Uterus (tissue), 3 donors: ENCODE measurements at regions not wholly inside any gene's neighbourhood (a gene's known extent, or its start where the extent isn't known, plus 50 kb on each side); places are given as distances from the start of the nearest gene placed in this dataset.

Experiments
- DNase-seq, 2 donors: peaks; one replicate each; pipeline ENCODE4 v3.0.0-alpha.2; 2019 to 2020
- H3K27ac ChIP-seq, 2 donors: fragments of 200-600 bp; sonication (generic); 1 replicate in 1 of 2; 2 replicates in 1 of 2; pipeline ENCODE4 v1.5.1; 2016 to 2018
- H3K27me3 ChIP-seq, 2 donors: fragments of 200-600 bp; sonication (generic); one replicate each; pipeline ENCODE4 v1.5.1; 2018 to 2019; ENCODE audit warnings: control low read depth in 1 of 2
- H3K36me3 ChIP-seq, 2 donors: fragments of 200-600 bp; sonication (generic); one replicate each; pipeline ENCODE4 v1.5.1; 2019; ENCODE audit warnings: control low read depth in 1 of 2
- H3K4me1 ChIP-seq, 2 donors: fragments of 200-600 bp; sonication (generic); one replicate each; pipeline ENCODE4 v1.5.1; 2018 to 2019; ENCODE audit warnings: control low read depth in 1 of 2
- H3K4me3 ChIP-seq, 2 donors: fragments of 200-600 bp; sonication (generic); 1 replicate in 1 of 2; 2 replicates in 1 of 2; pipeline ENCODE4 v1.5.1; 2018 to 2019; ENCODE audit warnings: mild to moderate bottlenecking in 1 of 2
- H3K9me3 ChIP-seq, 2 donors: fragments of 200-600 bp; sonication (generic); one replicate each; pipeline ENCODE4 v1.5.1; 2019; ENCODE audit warnings: control low read depth in 1 of 2
- POLR2A ChIP-seq, 2 donors: fragments of 450-650 bp; IDR thresholded peaks; one replicate each; pipeline ENCODE4 v1.6.1; 2016; ENCODE audit warnings: antibody characterized with exemption in 2 of 2, mild to moderate bottlenecking in 1 of 2, moderate library complexity in 1 of 2
- intact Hi-C: fragments of 100-400 bp; cut with DNase I; formaldehyde crosslinking; loops from one replicate; pipeline ENCODE4 v1.15.1; 2023; ENCODE audit warnings: low total_unique reads
- TF ChIP-seq, protein P1 (sequence below), 4 experiments: fragments of 200-600 bp in 2 of 4; fragments of 450-650 bp in 2 of 4; sonication (generic) in 2 of 4; IDR thresholded peaks; one replicate each; pipeline ENCODE4 v1.5.1; 2016 to 2019; ENCODE audit warnings: antibody characterized with exemption in 4 of 4, mild to moderate bottlenecking in 2 of 4, moderate library complexity in 1 of 4
- donor health status: DM: yes; HTN: yes; CAD: no.

GRCh38 chr14:97538749-97539410, 741.7 kb downstream of the VRK1 start:
- H3K4me1 ChIP-seq, result no peaks in the 10 kb centered on the region
- H3K4me3 ChIP-seq, result no peak overlapping the region
- no peaks in the 10 kb centered on the region for H3K36me3 ChIP-seq
- TF ChIP-seq, protein P1, sequence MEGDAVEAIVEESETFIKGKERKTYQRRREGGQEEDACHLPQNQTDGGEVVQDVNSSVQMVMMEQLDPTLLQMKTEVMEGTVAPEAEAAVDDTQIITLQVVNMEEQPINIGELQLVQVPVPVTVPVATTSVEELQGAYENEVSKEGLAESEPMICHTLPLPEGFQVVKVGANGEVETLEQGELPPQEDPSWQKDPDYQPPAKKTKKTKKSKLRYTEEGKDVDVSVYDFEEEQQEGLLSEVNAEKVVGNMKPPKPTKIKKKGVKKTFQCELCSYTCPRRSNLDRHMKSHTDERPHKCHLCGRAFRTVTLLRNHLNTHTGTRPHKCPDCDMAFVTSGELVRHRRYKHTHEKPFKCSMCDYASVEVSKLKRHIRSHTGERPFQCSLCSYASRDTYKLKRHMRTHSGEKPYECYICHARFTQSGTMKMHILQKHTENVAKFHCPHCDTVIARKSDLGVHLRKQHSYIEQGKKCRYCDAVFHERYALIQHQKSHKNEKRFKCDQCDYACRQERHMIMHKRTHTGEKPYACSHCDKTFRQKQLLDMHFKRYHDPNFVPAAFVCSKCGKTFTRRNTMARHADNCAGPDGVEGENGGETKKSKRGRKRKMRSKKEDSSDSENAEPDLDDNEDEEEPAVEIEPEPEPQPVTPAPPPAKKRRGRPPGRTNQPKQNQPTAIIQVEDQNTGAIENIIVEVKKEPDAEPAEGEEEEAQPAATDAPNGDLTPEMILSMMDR (IDR thresholded peaks at IDR 0.05), result no peak
- TF ChIP-seq POLR2A (IDR thresholded peaks at IDR 0.05), result no peak
- H3K9me3 ChIP-seq, result no peaks in the 10 kb centered on the region
- no peaks in the 10 kb centered on the region for H3K27me3 ChIP-seq
- H3K27ac ChIP-seq, result no peak overlapping the region
- no peak for DNase-seq
- intact Hi-C loops, result no loop called here

DNA sequence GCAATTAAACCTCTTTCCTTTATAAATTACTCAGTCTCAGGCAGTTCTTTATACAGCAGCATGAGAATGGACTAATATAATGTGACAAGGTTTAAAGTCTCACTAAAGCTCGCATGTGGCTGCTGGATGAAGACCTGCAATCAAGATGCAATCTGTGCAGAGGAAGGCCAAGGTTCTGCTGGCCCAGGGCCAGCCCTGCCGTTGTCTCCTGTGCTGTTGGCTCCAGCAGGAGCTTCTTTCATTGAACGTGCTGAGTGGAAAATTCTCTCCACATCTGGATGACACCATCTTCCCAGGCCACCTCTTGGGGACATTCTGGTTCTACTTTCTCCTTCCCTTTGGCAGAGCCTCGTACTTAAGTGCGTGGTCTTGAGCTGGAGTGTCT, 742.2 kb downstream of the VRK1 start:
- intact Hi-C loops, result no loop called here
- Histone ChIP-seq H3K27me3 (no peaks in the 10 kb centered on the region), H3K27ac (no peak overlapping the region), H3K4me1 (no peaks in the 10 kb centered on the region), H3K4me3 (no peak overlapping the region), H3K36me3 (no peaks in the 10 kb centered on the region), H3K9me3 (no peaks in the 10 kb centered on the region)
- DNase-seq, result no peak
- TF ChIP-seq POLR2A (IDR thresholded peaks at IDR 0.05), result no peak

DNA sequence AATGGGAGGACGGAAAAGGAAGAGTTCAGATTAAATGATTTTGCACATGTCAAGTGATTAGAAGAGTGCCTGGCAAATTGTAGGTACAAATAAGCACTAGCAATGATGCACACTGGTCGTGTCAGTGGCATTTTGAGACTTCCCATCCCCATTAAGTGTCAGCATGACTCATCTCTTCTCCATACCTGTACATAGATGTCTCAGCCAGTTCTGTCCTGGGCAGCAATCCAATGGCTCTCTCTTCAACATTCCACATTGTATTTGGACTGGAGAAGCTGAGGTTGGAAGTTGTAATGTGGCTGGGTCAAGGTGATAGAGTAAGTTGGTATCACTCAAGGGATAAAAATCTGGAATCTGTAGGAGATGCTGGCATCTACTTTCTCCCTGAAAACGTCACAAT, 742.7 kb downstream of the VRK1 start:
- no peaks in the 10 kb centered on the region for H3K36me3 ChIP-seq
- H3K27ac ChIP-seq, result no peak overlapping the region
- DNase-seq, result no peak
- H3K27me3 ChIP-seq, result no peaks in the 10 kb centered on the region
- H3K4me3 ChIP-seq, result no peak overlapping the region
- no peak for TF ChIP-seq POLR2A (IDR thresholded peaks at IDR 0.05)
- TF ChIP-seq, protein P1 (IDR thresholded peaks at IDR 0.05), result no peak
- no peaks in the 10 kb centered on the region for H3K9me3 ChIP-seq
- intact Hi-C loops, result no loop called here
- no peaks in the 10 kb centered on the region for H3K4me1 ChIP-seq

GRCh38 chr14:97543221-97543620, 746.0 kb downstream of the VRK1 start:
- H3K27me3 ChIP-seq, result no peaks in the 10 kb centered on the region
- no peaks in the 10 kb centered on the region for H3K9me3 ChIP-seq
- no peak for DNase-seq
- no peak overlapping the region for H3K27ac ChIP-seq
- no peaks in the 10 kb centered on the region for H3K36me3 ChIP-seq
- no peaks in the 10 kb centered on the region for H3K4me1 ChIP-seq
- H3K4me3 ChIP-seq, result no peak overlapping the region
- intact Hi-C loops, result no loop called here
- no peak for TF ChIP-seq POLR2A (IDR thresholded peaks at IDR 0.05)
- TF ChIP-seq, protein P1 (IDR thresholded peaks at IDR 0.05), result no peak

- no peak overlapping the region for H3K27ac ChIP-seq
- no peak for DNase-seq
- TF ChIP-seq, protein P1 (IDR thresholded peaks at IDR 0.05), result no peak
- TF ChIP-seq POLR2A (IDR thresholded peaks at IDR 0.05), result no peak
- no peaks in the 10 kb centered on the region for H3K36me3 ChIP-seq
- no peak overlapping the region for H3K4me3 ChIP-seq
- intact Hi-C loops, result no loop called here
- H3K9me3 ChIP-seq, result no peaks in the 10 kb centered on the region
- no peaks in the 10 kb centered on the region for H3K4me1 ChIP-seq
- no peaks in the 10 kb centered on the region for H3K27me3 ChIP-seq
These were observed 746.6 kb downstream of the VRK1 start for GRCh38 chr14:97543816-97544215.

- no peaks in the 10 kb centered on the region for H3K4me1 ChIP-seq
- no peak overlapping the region for H3K4me3 ChIP-seq
- TF ChIP-seq POLR2A (IDR thresholded peaks at IDR 0.05), result no peak
- TF ChIP-seq, protein P1 (IDR thresholded peaks at IDR 0.05), result no peak
- no peak overlapping the region for H3K27ac ChIP-seq
- DNase-seq, result no peak
- H3K9me3 ChIP-seq, result no peaks in the 10 kb centered on the region
- no peaks in the 10 kb centered on the region for H3K27me3 ChIP-seq
- no peaks in the 10 kb centered on the region for H3K36me3 ChIP-seq
- intact Hi-C loops, result no loop called here
These were observed 747.4 kb downstream of the VRK1 start for GRCh38 chr14:97544571-97544970.
